H1 (cell line): ENCODE measurements at regions not wholly inside any gene's neighbourhood (a gene's known extent, or its start where the extent isn't known, plus 50 kb on each side); places are given as distances from the start of the nearest gene placed in this dataset.

Source experiments
- ASH2L ChIP-seq: fragments of 200-600, 300-600 bp; sonication (generic); IDR thresholded peaks from one replicate; pipeline ENCODE4 v1.7.1; 2017; ENCODE audit warnings: low read length
- CBX8 ChIP-seq: fragments of 300-800, 300-1000 bp; sonication (generic); IDR thresholded peaks from 2 replicates; pipeline ENCODE4 v1.7.1; 2016; ENCODE audit warnings: low read depth, low read length, borderline replicate concordance
- KDM1A ChIP-seq: fragments of 200-600, 300-600 bp; sonication (generic); IDR thresholded peaks from 2 replicates; pipeline ENCODE4 v1.7.1; 2016; ENCODE audit warnings: mild to moderate bottlenecking, low read length, borderline replicate concordance
- RBBP5 ChIP-seq: IDR thresholded peaks from 2 replicates; pipeline ENCODE4 v1.7.1; 2012; ENCODE audit warnings: low read depth, mild to moderate bottlenecking, inconsistent platforms, low read length, moderate library complexity, borderline replicate concordance
- SAP30 ChIP-seq: fragments of 300-600 bp; sonication (generic); IDR thresholded peaks from 2 replicates; pipeline ENCODE4 v1.7.1; 2012; ENCODE audit warnings: low read length, moderate library complexity, mild to moderate bottlenecking, inconsistent platforms; ENCODE audit not compliant: insufficient read depth, insufficient replicate concordance
- SIX5 ChIP-seq: IDR thresholded peaks from 2 replicates; pipeline ENCODE4 v1.6.1; 2011; ENCODE audit warnings: mild to moderate bottlenecking, low read depth, low read length
- TF ChIP-seq, protein P1 (sequence below): fragments of 300-600 bp; sonication (generic); IDR thresholded peaks from 2 replicates; pipeline ENCODE4 v1.7.1; 2012; ENCODE audit warnings: low read length, moderate library complexity, mild to moderate bottlenecking, inconsistent platforms; ENCODE audit not compliant: insufficient replicate concordance

DNA sequence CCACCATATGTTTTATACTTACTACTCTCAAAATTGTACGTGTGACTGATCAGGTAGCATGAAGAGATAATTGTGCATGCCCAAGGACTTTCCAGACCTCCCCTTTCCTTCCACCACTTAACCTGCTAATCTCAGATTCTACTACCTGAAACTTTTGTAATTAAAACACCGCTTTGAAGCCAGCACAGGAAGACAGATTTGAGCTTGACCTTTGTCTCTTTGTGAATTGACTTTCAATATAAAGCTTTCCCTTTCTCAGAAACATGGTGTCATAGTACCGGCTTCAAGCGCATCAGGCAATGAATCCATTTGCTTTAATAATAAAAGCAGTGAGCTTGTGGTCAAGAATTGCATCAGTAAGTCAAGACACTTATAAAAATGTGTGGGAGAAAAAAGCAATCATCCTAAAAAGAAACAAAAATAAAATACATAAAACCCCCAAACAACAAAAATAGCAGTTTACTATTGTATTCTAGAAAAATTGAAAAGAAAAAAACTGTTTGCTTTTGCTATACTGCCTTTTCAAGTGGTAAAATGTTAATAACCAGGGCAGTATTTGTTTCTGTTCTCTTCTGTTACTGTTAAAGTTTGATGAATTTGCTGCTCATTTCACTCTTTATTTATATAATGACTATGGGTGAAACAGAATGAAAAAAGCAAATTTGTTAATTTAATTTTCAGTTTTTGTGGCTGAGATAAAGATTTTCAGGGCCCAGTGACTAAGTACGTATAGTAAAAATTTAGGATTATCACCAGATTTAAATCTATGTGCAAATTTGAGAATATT is 2075.3 kb downstream of the PCDH9 start (continued):
- TF ChIP-seq, protein P1, sequence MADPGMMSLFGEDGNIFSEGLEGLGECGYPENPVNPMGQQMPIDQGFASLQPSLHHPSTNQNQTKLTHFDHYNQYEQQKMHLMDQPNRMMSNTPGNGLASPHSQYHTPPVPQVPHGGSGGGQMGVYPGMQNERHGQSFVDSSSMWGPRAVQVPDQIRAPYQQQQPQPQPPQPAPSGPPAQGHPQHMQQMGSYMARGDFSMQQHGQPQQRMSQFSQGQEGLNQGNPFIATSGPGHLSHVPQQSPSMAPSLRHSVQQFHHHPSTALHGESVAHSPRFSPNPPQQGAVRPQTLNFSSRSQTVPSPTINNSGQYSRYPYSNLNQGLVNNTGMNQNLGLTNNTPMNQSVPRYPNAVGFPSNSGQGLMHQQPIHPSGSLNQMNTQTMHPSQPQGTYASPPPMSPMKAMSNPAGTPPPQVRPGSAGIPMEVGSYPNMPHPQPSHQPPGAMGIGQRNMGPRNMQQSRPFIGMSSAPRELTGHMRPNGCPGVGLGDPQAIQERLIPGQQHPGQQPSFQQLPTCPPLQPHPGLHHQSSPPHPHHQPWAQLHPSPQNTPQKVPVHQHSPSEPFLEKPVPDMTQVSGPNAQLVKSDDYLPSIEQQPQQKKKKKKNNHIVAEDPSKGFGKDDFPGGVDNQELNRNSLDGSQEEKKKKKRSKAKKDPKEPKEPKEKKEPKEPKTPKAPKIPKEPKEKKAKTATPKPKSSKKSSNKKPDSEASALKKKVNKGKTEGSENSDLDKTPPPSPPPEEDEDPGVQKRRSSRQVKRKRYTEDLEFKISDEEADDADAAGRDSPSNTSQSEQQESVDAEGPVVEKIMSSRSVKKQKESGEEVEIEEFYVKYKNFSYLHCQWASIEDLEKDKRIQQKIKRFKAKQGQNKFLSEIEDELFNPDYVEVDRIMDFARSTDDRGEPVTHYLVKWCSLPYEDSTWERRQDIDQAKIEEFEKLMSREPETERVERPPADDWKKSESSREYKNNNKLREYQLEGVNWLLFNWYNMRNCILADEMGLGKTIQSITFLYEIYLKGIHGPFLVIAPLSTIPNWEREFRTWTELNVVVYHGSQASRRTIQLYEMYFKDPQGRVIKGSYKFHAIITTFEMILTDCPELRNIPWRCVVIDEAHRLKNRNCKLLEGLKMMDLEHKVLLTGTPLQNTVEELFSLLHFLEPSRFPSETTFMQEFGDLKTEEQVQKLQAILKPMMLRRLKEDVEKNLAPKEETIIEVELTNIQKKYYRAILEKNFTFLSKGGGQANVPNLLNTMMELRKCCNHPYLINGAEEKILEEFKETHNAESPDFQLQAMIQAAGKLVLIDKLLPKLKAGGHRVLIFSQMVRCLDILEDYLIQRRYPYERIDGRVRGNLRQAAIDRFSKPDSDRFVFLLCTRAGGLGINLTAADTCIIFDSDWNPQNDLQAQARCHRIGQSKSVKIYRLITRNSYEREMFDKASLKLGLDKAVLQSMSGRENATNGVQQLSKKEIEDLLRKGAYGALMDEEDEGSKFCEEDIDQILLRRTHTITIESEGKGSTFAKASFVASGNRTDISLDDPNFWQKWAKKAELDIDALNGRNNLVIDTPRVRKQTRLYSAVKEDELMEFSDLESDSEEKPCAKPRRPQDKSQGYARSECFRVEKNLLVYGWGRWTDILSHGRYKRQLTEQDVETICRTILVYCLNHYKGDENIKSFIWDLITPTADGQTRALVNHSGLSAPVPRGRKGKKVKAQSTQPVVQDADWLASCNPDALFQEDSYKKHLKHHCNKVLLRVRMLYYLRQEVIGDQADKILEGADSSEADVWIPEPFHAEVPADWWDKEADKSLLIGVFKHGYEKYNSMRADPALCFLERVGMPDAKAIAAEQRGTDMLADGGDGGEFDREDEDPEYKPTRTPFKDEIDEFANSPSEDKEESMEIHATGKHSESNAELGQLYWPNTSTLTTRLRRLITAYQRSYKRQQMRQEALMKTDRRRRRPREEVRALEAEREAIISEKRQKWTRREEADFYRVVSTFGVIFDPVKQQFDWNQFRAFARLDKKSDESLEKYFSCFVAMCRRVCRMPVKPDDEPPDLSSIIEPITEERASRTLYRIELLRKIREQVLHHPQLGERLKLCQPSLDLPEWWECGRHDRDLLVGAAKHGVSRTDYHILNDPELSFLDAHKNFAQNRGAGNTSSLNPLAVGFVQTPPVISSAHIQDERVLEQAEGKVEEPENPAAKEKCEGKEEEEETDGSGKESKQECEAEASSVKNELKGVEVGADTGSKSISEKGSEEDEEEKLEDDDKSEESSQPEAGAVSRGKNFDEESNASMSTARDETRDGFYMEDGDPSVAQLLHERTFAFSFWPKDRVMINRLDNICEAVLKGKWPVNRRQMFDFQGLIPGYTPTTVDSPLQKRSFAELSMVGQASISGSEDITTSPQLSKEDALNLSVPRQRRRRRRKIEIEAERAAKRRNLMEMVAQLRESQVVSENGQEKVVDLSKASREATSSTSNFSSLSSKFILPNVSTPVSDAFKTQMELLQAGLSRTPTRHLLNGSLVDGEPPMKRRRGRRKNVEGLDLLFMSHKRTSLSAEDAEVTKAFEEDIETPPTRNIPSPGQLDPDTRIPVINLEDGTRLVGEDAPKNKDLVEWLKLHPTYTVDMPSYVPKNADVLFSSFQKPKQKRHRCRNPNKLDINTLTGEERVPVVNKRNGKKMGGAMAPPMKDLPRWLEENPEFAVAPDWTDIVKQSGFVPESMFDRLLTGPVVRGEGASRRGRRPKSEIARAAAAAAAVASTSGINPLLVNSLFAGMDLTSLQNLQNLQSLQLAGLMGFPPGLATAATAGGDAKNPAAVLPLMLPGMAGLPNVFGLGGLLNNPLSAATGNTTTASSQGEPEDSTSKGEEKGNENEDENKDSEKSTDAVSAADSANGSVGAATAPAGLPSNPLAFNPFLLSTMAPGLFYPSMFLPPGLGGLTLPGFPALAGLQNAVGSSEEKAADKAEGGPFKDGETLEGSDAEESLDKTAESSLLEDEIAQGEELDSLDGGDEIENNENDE: no peak
- TF ChIP-seq RBBP5 (no peak), ASH2L (no peak), KDM1A (no peak), SAP30 (no peak), CBX8 (no peak), SIX5 (no peak)
